Stimulated activated CD4-positive, alpha-beta T cell treated with anti-CD3 and anti-CD28 coated beads, Interleukin-12 subunit alpha, Interleukin-12 subunit beta, amount 100 ng/mL, for 48 hours (primary cell): ENCODE measurements at regions not wholly inside any gene's neighbourhood (a gene's known extent, or its start where the extent isn't known, plus 50 kb on each side); places are given as distances from the start of the nearest gene placed in this dataset.

Experiments
- DNase-seq, 3 donors: peaks; one replicate each; pipeline ENCODE4 v3.0.0-alpha.2; 2020; ENCODE audit warnings: low read depth in 2 of 3, low spot score in 1 of 3

DNA sequence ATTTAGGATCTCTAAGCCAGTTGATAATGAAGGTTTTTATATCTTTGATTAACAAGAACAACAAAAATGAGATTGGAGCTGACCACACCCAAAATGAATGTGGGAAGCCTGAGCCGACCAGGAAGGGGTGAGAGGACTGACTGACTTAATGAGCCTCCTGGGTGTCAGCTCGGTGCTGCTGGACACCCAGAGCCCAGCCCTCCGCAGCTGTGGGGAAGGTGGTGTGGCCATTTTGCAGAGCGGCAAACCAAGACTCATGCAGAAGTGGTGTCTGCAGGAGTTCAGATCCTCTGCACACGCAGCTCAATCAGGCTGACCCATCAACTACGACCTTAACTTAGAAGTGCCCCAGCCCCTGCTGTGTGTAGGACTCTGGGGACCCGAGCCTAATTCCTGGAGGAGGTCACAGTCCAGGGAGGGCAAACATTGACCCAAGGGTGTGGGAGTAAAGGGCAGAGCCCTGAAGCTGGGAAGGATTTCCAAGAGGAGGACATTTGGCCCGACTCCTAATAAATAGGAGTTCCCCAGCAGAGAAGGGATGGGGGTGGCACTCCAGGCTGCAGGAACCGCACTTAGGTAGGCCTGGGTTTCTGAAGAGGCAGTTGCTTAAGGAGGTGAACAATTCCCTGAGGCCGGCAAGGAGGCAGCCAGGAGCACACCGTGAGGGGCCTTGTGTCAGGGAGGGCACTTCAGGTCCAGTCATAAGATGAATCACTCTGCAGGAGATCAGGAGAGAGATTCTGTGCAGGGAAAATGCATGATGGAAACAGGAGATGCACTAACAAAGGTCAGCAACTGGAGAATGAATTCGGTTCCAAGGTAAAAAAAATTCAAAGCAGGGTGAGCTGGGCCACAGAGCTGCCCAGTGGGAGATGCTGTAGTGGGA lies 197.1 kb upstream of the TPM1 start:
- no peak for DNase-seq

DNA sequence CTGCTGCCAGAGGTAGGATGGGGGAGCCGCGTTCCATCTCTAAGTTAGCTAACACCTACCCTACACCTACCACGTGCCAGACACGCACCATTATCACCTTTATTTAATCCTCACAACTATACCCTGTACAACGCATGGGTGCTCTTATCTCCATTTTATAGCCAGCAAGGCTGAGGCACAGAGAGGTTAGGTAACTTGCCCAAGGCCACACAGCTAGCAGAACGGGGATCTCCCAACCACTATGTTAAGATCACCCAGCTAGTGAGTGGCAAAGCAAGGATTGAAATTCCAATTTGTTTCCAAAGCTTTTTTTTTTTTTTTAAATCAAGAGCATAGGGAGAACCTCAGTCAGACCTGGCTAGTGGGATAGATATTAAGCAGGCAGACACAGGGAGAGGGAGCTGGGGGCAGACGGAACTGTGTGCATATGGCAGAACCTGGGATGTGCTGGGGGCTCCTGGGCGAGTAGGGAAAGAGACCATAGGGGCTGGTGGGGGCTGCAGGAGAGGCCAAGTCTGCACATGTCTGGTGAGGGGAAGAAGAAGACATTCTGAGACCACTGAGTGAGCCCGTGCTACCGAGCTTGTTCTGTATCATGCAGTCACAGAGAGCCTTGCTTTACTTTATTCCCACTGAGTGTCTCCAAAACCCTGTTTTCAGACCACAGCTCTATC lies 196.3 kb upstream of the TPM1 start:
- no peak for DNase-seq

DNA sequence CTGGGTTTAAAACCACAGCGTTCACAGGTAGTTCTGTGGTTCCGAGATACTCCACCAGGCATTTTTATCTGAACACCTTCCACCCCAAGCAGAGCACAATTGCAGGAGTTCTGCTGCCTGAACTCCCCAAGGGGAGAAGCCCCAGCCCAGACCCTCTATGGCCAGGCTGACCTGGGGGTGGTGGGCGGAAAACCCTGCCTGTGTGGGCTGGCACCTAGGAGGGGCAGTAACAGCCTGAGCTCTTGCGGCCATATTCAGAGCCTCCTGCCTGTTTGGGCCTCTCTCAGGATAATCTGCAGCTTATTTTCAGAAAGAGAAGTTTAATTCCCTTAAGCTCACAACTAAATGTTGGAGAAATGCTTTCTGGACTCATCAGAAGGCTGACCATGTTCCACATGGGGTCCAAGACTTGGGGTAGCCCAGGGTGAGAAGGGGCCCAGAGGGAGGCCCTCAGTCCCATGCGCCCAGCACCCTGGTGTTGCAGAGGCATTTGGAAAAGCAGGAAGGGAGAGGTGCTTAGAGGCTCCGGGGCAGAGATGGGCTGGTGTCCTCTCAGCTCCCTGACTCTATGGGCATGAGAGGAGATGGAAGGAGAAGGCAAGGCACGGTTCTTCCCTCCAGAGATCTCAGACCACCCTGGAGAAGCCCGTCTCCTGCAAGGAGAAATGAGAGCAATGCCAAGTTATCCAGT lies 195.6 kb upstream of the TPM1 start:
- DNase-seq, result no peak

DNA sequence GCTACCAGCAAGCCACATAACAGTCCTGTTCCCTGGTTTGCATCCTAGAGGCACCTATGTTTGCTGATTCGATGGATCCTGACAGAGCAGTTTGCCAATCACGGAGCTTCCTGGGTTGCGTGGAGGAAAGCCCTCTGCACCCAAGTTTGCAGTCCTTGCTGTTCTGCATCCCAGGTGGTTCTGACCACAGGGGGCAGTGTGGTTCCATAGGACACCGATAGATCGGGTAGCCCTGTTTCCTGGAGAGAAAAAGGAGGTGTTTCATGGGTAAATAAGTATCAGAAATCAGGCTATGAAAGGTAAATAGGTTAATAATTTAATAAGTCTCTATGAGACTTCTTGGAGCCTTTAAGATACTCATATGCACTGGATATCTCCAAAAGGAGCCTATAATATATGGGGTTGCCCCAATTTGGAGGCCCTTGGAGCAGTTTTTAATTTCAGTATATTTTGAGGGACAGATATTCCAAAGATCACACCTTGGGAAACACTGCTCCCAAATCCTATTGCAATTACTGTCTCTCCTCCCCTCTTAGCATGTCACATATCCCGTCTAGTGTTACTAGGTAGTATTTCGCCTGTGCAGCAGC lies 194.6 kb upstream of the TPM1 start:
- peak; percentile 33 to 38 (median 33) for DNase-seq

DNA sequence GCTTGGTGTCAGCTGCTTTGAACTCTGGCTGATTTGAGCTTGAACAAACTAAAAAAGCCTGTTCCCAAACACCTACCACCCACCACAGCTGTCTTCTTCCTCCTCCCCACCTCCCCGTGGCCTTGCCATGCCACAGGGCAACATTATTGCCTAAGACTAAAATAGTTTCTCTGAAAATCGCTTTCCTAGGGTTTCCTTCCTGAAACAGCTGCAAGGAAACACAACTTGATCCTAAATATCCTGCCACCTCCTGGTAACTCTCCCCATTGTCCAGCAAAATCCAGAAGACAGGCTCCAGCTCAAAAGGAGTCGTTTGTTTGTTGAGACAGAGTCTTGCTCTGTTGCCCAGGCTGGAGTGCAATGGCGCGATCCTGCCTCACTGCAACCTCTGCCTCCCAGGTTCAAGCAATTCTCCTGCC lies 193.9 kb upstream of the TPM1 start:
- DNase-seq, result no peak

DNA sequence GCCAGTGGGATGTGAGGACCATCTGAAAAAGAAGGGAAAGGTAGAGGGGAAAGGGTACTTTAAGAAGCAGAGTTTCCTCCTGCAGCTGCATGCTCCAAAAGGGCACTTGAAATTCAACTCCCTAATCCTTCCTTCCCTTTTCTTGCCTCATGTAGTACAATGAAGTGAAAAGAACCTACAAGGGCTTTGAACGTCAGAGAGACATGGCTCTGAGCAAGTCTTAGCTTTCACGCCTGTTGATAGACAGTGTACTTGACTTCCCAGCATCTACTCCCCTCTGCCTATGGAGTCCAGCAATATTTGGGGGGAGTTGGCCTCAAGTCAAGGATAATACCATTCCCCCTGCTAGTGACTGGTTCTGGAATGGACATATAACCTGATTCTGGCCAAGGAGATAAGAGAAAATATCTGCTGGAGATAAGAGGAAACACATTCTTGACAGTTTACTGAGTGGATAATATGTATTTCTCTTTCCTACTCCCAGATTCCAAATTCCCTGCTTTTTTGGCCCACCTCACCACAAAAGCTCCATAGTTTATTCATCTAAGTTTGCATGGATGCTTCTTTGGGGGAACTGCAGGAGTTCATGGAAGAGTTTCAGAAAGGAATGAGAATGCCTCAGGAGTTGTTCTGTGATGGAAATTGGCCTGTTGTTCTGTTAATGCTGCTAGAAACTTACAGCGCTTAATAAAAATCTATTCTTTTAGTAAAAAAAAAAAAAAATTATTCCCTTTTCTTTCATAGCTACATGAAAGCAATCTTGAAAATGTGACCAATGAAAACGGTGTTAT lies 193.0 kb upstream of the TPM1 start:
- no peak for DNase-seq

DNA sequence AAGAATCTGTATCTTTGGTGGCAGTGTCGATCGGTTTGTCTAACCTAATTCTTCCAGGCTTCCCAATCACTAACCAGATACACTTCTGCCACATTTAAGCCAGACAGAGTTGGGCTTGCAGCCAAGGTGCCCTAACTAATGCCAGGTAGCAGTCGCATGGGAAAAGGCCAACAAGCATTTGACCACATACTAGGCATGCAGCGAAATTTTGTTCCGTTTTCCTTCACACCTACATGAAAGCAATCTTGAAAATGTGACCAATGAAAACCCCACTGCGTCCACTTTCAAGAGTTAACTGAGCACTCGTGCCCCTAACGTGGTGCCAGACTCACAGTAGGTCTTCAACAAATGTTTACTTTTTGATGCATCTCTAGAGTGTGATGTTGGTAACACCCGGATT lies 192.2 kb upstream of the TPM1 start:
- no peak for DNase-seq

DNA sequence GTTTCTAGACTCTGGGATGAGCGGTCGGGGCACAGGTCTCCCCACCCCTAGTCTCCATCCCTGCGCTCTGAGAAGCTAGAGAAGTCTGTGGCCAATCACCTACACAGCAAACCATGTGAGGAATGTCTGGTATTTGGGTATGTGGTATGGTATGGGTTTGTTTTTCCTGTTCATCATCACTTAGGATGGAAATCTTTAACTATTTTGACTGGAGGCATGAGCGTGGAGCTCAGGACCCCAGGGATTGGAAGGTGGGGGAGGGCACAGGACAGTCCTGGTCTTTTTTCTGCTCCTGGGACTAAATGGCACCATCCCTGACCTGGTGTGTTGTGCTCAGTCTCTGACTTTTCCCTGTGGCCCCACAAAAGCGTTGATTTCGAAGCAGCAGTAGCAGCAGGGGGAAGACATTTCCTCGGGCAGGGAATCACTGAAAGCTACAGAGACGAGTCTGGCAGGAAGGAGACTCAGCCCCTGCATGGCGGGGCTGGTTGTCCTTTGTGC lies 191.7 kb upstream of the TPM1 start:
- no peak for DNase-seq

DNA sequence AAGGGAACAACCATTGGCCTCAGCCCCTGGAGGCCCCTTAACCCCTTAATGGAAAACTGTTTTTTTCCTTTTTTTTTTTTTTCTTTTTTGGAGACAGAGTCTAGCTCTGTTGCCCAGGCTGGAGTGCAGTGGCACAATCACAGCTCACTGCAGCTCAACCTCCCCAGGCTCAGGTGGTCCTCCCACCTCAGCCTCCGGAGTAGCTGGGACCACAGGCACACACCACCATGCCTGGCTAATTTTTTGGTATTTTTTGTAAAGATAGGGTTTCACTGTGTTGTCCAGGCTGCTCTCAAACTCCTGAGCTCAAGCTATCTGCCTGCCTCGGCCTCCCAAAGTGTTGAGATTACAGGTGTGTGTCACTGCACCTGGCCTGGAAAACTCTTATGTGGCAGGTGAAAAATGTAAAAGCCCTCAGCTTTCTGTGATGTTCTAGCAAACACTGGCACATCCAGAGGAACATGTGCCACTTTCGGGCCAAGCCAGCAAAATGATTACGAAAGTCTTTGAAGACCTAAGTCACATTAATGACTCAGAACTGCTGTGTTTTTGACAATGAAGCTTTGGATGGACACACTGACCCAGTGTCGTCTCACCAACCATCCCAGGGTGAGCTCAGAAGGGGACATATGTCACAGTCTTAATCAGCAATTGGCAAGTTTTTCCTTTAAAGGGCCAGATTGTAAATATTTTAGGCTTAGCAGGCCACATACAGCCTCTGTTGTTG lies 189.3 kb upstream of the TPM1 start:
- no peak for DNase-seq

DNA sequence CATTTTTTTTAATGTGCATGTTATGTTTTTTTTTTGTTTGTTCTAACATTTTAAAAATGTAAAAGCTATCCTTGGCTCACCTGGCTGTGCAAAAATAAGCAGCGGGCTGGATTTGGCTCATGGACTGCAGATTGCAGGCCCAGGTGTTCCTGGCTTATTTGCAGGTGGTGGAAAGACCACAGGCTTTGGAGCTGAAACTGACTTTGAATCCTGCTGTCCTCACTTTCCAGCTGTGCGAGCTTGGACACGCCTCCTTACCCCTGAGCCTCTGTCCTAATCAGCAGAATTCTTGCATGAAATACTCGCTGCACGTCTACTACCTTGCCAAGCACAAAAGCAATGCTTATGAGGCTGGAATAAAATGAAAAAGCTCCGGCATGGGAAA lies 188.7 kb upstream of the TPM1 start:
- no peak for DNase-seq

DNA sequence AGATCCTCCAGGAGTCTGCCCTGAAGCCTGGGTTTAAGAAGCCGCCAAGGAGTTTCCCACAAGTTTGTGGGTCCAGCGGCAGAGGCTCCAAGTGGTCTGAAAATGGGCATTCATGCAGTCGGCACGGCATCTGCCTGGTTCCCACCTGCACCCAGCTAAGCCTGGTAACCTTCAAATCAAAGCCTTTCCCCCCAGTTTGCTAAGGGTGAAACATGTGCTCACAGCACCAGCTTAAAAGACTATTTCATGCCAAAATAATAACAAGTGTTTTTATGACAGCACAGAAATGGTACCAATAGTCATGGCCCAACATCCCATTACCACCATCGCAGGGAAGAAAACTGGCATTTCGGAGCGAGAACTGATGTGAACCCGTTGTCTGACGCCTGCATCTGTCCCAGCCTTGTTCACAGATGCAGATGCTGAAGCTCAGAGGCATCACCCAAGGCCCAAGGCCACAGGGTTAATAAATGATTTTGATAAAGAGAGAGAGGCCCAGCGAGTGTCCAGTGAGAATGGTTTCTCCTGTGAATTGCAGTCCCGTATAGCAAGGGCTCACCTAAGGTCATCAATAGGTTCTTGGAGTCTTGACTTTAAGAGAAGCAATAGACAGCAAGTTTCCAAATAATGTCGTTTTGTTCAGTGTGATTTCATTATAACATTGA lies 188.0 kb upstream of the TPM1 start:
- no peak for DNase-seq

DNA sequence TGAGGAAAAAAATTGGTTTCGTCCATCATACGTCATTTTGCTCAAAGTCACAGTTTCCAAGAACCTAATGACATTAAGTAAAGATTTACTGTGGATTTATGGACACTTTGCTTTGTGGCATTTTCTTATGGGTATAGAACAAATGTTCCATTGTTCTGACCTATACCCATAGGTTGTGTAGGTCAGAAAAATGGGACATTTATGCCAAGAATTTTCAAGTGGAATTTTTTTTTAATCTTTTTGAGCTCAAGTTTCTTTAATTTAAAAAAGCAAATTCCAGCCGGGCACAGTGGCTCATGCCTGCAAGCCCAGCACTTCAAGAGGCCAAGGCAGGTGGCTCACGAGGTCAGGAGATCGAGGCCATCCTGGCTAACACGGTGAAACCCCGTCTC lies 187.5 kb upstream of the TPM1 start:
- DNase-seq, result no peak

DNA sequence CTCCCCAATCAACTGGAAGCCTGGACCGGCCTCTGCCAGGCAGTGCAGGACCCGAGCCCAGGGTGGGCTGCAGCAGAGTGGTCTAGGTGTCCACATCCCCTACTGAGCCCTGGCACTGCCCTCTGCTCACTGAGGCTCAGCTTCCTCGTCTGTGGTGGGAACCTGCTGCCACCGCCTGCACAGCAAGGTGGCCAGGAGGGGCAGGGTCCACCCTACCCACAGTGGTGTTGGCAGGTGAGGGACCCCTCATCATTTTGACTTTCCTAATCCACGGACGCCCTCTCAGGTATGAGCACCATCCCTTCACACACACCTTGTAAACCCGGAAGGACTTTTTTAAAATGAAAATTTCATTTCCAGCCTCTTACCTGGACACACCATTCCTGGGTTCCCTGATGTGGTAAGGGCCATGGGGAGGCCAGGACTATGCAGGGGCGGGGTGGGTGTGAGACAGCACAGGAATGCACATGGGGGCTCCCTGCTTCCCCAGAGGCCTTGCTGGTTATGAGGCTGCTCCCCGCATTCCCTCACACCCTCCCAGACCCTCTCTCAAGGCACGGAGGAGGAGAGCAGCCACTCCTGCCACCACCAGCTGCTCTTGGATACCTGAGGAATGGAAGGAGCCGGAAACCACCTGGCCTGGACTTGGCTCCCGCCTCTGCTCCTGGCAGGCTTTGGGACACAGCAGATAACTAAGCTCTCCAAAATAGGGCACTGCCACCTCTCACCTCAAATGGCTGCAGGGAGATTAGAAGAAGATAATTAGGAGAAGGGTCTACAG lies 185.9 kb upstream of the TPM1 start:
- DNase-seq, result no peak

DNA sequence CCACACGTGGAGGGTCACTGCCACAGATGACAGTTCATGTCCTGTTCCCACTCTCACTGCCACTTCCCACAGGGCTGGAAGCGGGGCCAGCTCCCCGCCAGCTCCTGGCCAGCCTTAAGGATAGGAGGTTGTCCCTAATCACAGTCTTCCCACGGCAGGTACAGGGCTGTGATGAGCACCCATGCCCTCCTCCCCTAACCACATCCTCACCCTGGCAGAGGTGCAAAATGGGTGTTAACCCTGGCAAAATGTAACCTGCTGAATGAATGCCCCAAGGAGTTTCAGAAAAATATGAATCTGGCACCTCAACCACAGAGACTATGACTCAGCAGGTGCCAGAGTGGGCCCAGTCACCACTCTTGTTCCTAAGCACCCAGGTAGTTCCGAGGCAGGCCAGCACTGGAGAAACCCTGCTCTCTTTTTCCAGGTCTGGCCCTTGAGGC lies 185.1 kb upstream of the TPM1 start:
- peak in 2 of 3 donors; percentile 5 to 15 for DNase-seq

DNA sequence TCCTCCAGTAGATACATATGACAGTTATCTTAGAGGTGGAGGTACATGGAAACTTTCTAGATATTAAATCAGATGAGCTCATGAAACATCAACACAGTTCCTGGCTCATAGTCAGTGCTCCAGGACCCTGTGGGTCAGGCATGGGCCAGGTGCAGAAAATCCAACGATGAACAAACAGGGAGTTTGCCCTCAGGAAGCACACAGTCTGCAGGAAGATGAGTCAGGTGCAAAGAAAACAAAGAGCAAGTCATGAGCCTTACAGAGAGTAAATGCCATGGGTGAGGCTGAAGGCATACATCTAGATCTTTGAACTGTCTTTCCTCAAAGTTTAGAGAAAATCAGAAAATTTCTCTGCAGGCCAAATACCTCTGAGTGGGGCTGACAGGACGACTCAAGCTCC lies 184.2 kb upstream of the TPM1 start:
- DNase-seq, result no peak

DNA sequence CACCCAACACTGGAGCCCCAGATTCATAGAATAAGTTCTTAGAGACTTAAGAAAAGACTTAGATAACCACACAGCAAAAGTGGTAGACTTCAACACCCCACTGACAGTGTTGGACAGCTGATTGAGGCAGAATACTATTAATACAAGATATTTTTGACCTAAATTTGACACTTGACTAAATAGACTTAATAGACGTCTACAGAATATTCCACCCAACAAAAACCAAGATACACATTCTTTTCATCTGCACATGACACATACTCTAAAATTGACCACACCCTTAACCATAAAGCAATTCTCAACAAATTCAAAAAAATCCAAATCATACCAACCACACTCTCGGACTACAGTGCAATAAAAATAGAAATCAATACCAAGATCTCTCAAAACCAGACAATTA lies 179.8 kb upstream of the TPM1 start:
- DNase-seq, result no peak

DNA sequence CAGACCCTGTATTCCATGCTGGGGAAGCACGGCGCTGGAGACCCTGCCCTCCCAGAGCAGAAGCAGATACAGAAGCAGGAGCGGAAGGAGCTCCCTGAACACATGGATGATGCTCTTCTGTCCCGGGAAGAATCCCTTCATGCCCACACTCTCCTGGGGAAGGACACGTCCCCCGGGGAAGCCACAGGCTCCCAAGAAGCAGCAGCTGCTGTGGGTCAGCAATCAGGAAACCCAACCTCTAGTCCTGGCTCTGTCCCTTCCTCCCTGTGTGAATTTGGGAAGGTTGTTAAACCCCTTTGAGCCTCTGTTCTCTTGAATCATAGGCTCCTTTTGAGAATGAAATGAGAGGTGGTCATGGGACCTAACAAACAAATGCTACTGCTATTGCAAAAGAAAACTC lies 176.2 kb upstream of the TPM1 start:
- DNase-seq, result no peak

DNA sequence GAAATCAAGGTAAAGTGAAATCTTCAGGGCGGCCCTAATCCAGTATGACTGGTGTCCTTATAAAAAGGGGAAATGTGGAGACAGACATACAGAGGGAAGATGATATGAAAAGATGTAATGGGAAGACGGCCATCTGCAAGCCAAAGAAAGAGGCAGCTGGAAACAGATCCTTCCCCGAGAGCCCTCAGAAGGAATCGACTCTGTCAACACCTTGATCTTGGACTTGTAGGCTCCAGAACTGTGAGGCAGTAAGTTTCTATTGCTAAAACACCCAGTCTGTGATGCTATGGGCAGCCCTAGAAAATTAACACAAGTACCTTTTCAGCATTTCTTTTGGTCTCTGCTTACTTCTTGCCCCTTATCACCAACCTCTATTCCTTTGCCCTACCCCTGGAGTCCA lies 174.7 kb upstream of the TPM1 start:
- DNase-seq, result no peak

DNA sequence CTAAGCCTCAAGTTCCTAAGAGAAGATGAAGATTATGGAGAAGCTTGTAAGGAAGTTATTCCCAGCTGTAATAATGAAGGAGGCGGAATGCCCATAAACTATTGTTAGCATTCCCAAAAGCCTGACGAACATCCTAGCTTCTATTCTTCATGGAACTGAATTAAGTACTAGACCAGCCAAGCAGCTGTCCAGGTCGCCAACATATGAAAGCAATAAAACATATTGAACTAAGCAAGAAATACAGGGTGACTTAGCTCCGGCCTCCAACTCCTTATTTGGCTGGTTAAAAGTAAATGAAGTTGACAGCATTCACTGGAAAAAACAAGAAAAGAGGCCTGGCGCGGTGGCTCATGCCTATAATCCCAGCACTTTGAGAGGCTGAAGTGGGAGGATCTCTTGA lies 174.0 kb upstream of the TPM1 start:
- DNase-seq, result no peak
